ENCODE measurements at regions not wholly inside any gene's neighbourhood (a gene's known extent, or its start where the extent isn't known, plus 50 kb on each side); places are given as distances from the start of the nearest gene placed in this dataset.
"Not testable (repeated sequence)": the region's sequence is repeated elsewhere in the genome, so short reads cannot be mapped to it uniquely, and the experiment has no call there.

- FAIRE-seq; H3K27me3 ChIP-seq (ENCODE audit: control insufficient read depth in 1 of 2, insufficient read depth in 2 of 2, low read length in 2 of 2); H3K79me2 ChIP-seq (ENCODE audit: insufficient read depth, low read length); POLR2A ChIA-PET; H4K20me1 ChIP-seq (ENCODE audit: insufficient read depth, low read length); CTCF ChIA-PET (ENCODE audit: low intra/inter-chr PET ratio, low total read pairs); ATAC-seq; H3K27ac ChIP-seq (ENCODE audit: extremely low read length, insufficient read depth, low read length); H3K4me2 ChIP-seq (ENCODE audit: low read depth, low read length); H3K36me3 ChIP-seq (replicated peaks in 1 of 2; ENCODE audit: control insufficient read depth in 1 of 2, insufficient read depth in 2 of 2, low read length in 2 of 2); H3K4me1 ChIP-seq (ENCODE audit: insufficient read depth, low read length); intact Hi-C loops (cut with micrococcal nuclease; ENCODE audit: unreplicated experiment); H2AFZ ChIP-seq (ENCODE audit: low read length); DNase-seq (ENCODE audit: low spot score); BruUV-seq (replicated peaks); H3K9ac ChIP-seq (ENCODE audit: insufficient read depth, low read depth, low read length); in situ Hi-C loops (cut with HindIII; ENCODE audit: extremely low pct_ligation_motif_present, low pct_unique_long_range_greater_than_20kb); H3K4me3 ChIP-seq (replicated peaks in 1 of 3; ENCODE audit: insufficient read depth in 1 of 3, low read depth in 2 of 3, low read length in 3 of 3): not testable (repeated sequence)
- WGBS (ENCODE audit: low lambda C conversion rate): 24% methylated on average over 5 of the region's 5 CpGs
- peaks cover 15% of the 10 kb centered on the region for H3K9me3 ChIP-seq (ENCODE audit: low read length)
- TF ChIP-seq ZNF761 (CRISPR knock-in tag; conservative IDR thresholded peaks at IDR 0.05): peak; percentile 97
Measured at GRCh38 chr5:120351071-120351470, 113.0 kb upstream of the PRR16 start.

- H3K27me3 ChIP-seq (ENCODE audit: control insufficient read depth in 1 of 2, insufficient read depth in 2 of 2, low read length in 2 of 2): no peaks in the 10 kb centered on the region
- TF ChIP-seq HNRNPUL1 (IDR thresholded peaks at IDR 0.05; ENCODE audit: low read depth, low read length): no peak
- TF ChIP-seq ZNF652 (CRISPR knock-in tag; IDR thresholded peaks at IDR 0.05; ENCODE audit: borderline replicate concordance, low read depth): no peak
- no peak for TF ChIP-seq ZXDC (CRISPR knock-in tag; IDR thresholded peaks at IDR 0.05)
- no peak for TF ChIP-seq SP2 (CRISPR knock-in tag; IDR thresholded peaks at IDR 0.05)
- no peak for TF ChIP-seq ZNF138 (CRISPR knock-in tag; IDR thresholded peaks at IDR 0.05; ENCODE audit: low read depth)
- TF ChIP-seq TRIM22 (IDR thresholded peaks at IDR 0.05): no peak
- no peak for TF ChIP-seq ARNTL (CRISPR knock-in tag; IDR thresholded peaks at IDR 0.05)
- TF ChIP-seq ZNF224 (CRISPR knock-in tag; IDR thresholded peaks at IDR 0.05): no peak
- no peak for TF ChIP-seq ZBTB7B (CRISPR knock-in tag; IDR thresholded peaks at IDR 0.05)
- no peak for TF ChIP-seq ZFP36 (IDR thresholded peaks at IDR 0.05; ENCODE audit: borderline replicate concordance, low read depth, low read length, partially characterized antibody)
Measured at GRCh38 chr5:120354126-120354525, 110.0 kb upstream of the PRR16 start.

More at GRCh38 chr5:120354126-120354525, 110.0 kb upstream of the PRR16 start:
- 3% methylated on average over 2 of the region's 2 CpGs for WGBS (ENCODE audit: low lambda C conversion rate)
- Histone ChIP-seq H2AFZ (ENCODE audit: low read length) (no peak overlapping the region), H3K4me1 (ENCODE audit: insufficient read depth, low read length) (no peaks in the 10 kb centered on the region), H3K4me3 (replicated peaks in 1 of 3; ENCODE audit: insufficient read depth in 1 of 3, low read depth in 2 of 3, low read length in 3 of 3) (no peak overlapping the region), H3K36me3 (replicated peaks in 1 of 2; ENCODE audit: control insufficient read depth in 1 of 2, insufficient read depth in 2 of 2, low read length in 2 of 2) (no peaks in the 10 kb centered on the region), H3K9ac (ENCODE audit: insufficient read depth, low read depth, low read length) (no peak overlapping the region), H3K79me2 (ENCODE audit: insufficient read depth, low read length) (no peaks in the 10 kb centered on the region), H4K20me1 (ENCODE audit: insufficient read depth, low read length) (no peaks in the 10 kb centered on the region), H3K9me3 (ENCODE audit: low read length) (peaks cover 15% of the 10 kb centered on the region), H3K4me2 (ENCODE audit: low read depth, low read length) (no peak overlapping the region), H3K27ac (ENCODE audit: extremely low read length, insufficient read depth, low read length) (no peak overlapping the region)
- FAIRE-seq: no peak
- DNase-seq (ENCODE audit: low spot score): no peak
- ChIA-PET CTCF (ENCODE audit: low intra/inter-chr PET ratio, low total read pairs) (no interaction called here), POLR2A (no interaction called here)
- intact Hi-C loops (cut with micrococcal nuclease; ENCODE audit: unreplicated experiment) (no loop called here), in situ Hi-C loops (cut with HindIII; ENCODE audit: extremely low pct_ligation_motif_present, low pct_unique_long_range_greater_than_20kb) (no loop called here)
- BruUV-seq (replicated peaks): no TSS peak
- ATAC-seq: no peak

Data from HepG2 (cell line).